Epithelial cell of esophagus (primary cell): ENCODE measurements at regions not wholly inside any gene's neighbourhood (a gene's known extent, or its start where the extent isn't known, plus 50 kb on each side); places are given as distances from the start of the nearest gene placed in this dataset.

Source experiments
- DNase-seq: peaks from one replicate; pipeline ENCODE4 v3.0.0; 2010; ENCODE audit warnings: low read depth
- H3K4me3 ChIP-seq: 2 replicates; pipeline ENCODE4 v1.5.1; 2011; ENCODE audit warnings: mild to moderate bottlenecking, low read length, control low read depth
- CTCF ChIP-seq: IDR thresholded peaks from 2 replicates; pipeline ENCODE4 v1.5.1; 2011; ENCODE audit warnings: low read depth, mild to moderate bottlenecking, low read length, control low read depth, inconsistent platforms; ENCODE audit not compliant: insufficient read depth; ENCODE audit errors: missing control alignments

GRCh38 chr3:145604851-145605250 is 556.1 kb downstream of the PLOD2 start:
- DNase-seq, result no peak
- no peak for TF ChIP-seq CTCF
- H3K4me3 ChIP-seq, result no peak overlapping the region

GRCh38 chr3:145620002-145620401 is 541.0 kb downstream of the PLOD2 start:
- TF ChIP-seq CTCF, result no peak
- DNase-seq, result no peak
- H3K4me3 ChIP-seq, result no peak overlapping the region

DNA sequence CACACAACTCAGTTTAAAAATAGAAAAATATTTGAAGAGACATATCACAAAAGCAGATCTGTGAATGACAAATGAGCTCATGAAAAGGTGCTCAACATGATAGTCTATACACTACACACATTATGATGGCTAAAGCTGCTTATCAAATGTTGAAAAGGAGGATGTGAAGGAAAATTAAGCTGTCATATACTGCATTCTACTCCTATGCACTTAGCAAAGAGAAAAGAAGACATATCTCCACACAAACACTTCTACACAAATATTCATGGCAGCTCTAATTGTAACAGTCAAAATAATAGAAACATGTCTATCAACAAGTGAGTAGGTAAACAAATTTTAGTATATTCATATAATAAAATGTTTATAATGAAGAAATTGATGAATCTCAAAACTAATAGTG is 540.5 kb downstream of the PLOD2 start:
- no peak for DNase-seq
- H3K4me3 ChIP-seq, result no peak overlapping the region
- TF ChIP-seq CTCF, result no peak

DNA sequence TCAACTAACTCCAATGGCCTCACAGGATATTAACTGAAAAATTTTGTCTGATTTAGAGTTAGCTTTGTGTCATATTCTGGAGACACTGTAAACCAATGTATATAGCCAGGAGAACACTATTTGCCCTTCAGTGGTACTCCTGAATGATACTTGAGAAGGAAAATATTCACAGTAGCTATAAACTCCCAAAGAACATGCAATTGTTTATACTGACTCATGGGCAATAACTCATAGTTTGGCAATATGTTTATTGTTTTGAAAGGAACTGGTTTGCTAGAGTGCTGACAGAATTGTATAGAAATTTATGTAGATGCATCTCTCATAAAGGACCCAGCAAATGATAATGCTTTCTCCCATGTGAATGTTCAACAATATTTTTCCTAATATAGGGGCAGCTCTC is 537.6 kb downstream of the PLOD2 start:
- DNase-seq, result peak; percentile 69
- no peak for TF ChIP-seq CTCF
- H3K4me3 ChIP-seq, result no peak overlapping the region

- TF ChIP-seq CTCF, result no peak
- DNase-seq, result peak; percentile 60
- H3K4me3 ChIP-seq, result no peak overlapping the region
Measured at GRCh38 chr3:145628211-145628610, 532.8 kb downstream of the PLOD2 start.

GRCh38 chr3:145637105-145637504 is 523.9 kb downstream of the PLOD2 start:
- no peak for TF ChIP-seq CTCF
- no peak overlapping the region for H3K4me3 ChIP-seq
- no peak for DNase-seq

DNA sequence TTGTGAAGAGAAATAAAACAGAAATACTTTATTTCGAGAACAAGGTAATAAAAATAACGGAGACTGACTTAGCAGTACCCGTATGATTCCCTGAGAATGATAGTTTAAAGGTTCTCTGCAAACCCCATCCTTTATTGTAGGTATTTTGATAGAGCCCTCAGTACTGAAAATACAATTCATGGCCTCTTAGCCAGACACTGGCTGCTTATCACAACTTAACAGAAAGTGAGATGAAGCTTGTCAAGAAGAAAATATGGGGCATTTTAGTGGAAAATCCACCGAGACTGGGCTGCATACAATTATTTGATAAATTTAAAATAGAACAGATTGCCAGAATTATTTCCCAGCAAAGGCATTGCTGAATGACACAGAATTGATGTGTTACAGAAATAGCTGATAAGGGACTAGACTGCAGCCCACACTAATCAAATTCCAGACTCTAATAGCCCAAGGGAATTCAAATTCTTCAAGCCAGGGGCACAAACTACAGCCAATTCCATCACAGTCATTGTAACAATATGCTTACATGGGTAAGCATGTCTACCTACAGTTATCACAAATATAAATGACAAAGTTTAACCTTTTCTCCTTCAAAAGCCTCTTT is 521.9 kb downstream of the PLOD2 start:
- no peak for DNase-seq
- no peak for TF ChIP-seq CTCF
- H3K4me3 ChIP-seq, result no peak overlapping the region
